HCT116 (cell line): ENCODE measurements at regions not wholly inside any gene's neighbourhood (a gene's known extent, or its start where the extent isn't known, plus 50 kb on each side); places are given as distances from the start of the nearest gene placed in this dataset.

Source experiments
- ATAC-seq: fragments of 200-7000 bp; cut with Tn5 transposase; 2 replicates; pipeline ENCODE4 v1.9.1; 2020; ENCODE audit warnings: mild to moderate bottlenecking, moderate library complexity
- BruUV-seq: library from RNA; stranded (reverse); fragments of 400-500 nt; replicated peaks from 2 replicates; lab custom pipeline; 2021; lab: Mats Ljungman, UMichigan
- CTCF ChIA-PET: fragments of 300-600 bp; sonication (Branson Sonifier 250); formaldehyde crosslinking; loops from one replicate; lab custom pipeline; 2021; ENCODE audit warnings: antibody characterized with exemption; lab: Charles Lee
- POLR2A ChIA-PET: fragments of 300-600, 350-600 bp; sonication (Branson Sonifier 250); formaldehyde crosslinking; loops from one replicate; lab custom pipeline; 2021; ENCODE audit warnings: antibody characterized with exemption; lab: Charles Lee
- RAD21 ChIA-PET, 2 experiments: fragments of 300-600 bp; sonication (Branson Sonifier 250); formaldehyde crosslinking; loops; one replicate each; lab custom pipeline; 2023; ENCODE audit warnings: low total read pairs in 2 of 2; ENCODE audit not compliant: uncharacterized antibody in 2 of 2, unreplicated experiment in 2 of 2, low non-redundant PET in 1 of 2; lab: Charles Lee
- DNase-seq: peaks from one replicate; pipeline ENCODE4 v3.0.0-alpha.2; 2010; ENCODE audit warnings: low read depth, low spot score
- H2AFZ ChIP-seq: fragments of 200-600 bp; shearing (Covaris generic), sonication (generic); 2 replicates; pipeline ENCODE4 v1.6.1; 2017; ENCODE audit warnings: low read depth, mixed run types, mixed read lengths, antibody characterized with exemption, low read length; ENCODE audit not compliant: poor library complexity, severe bottlenecking
- H3K27ac ChIP-seq: 2 replicates; pipeline ENCODE4 v1.5.1; 2012; ENCODE audit warnings: low read depth, low read length
- H3K27me3 ChIP-seq: fragments of 200-600 bp; sonication (generic); 2 replicates; pipeline ENCODE4 v1.6.1; 2016; ENCODE audit warnings: mixed run types, low read length, mixed read lengths; ENCODE audit not compliant: insufficient read depth
- H3K36me3 ChIP-seq, 2 experiments: fragments of 200-500 bp in 1 of 2; fragments of 200-600 bp in 1 of 2; sonication (Bioruptor generic) in 1 of 2; sonication (generic) in 1 of 2; 2 replicates each; pipeline versions ENCODE4 v1.5.1 to v1.6.1; 2014 to 2016; ENCODE audit warnings: low read length in 2 of 2, inconsistent platforms in 1 of 2, mixed read lengths in 1 of 2, mixed run types in 1 of 2; ENCODE audit not compliant: insufficient read depth in 2 of 2, control insufficient read depth in 1 of 2
- H3K4me1 ChIP-seq, 2 experiments: fragments of 200-600 bp in 1 of 2; sonication (generic) in 1 of 2; 2 replicates each; pipeline versions ENCODE4 v1.5.1 to v1.6.1; 2012 to 2017; ENCODE audit warnings: low read length in 2 of 2, inconsistent platforms in 1 of 2, mild to moderate bottlenecking in 1 of 2, mixed read lengths in 1 of 2, mixed run types in 1 of 2, moderate library complexity in 1 of 2; ENCODE audit not compliant: insufficient read depth in 2 of 2, control insufficient read depth in 1 of 2
- H3K4me2 ChIP-seq: fragments of 200-600 bp; sonication (generic); 2 replicates; pipeline ENCODE4 v1.6.1; 2017; ENCODE audit warnings: mixed run types, low read length, mixed read lengths
- H3K4me3 ChIP-seq, 2 experiments: fragments of 200-600 bp in 1 of 2; sonication (generic) in 1 of 2; replicated peaks in 1 of 2; 2 replicates each; pipeline ENCODE4 v1.5.1; 2011 to 2016; ENCODE audit warnings: low read length in 2 of 2, control low read depth in 1 of 2, low read depth in 1 of 2, mild to moderate bottlenecking in 1 of 2, mixed read lengths in 1 of 2, mixed run types in 1 of 2
- H3K79me2 ChIP-seq: fragments of 200-600 bp; sonication (generic); 2 replicates; pipeline ENCODE4 v1.6.1; 2017; ENCODE audit warnings: mild to moderate bottlenecking, mixed run types, low read length, moderate library complexity, mixed read lengths; ENCODE audit not compliant: insufficient read depth
- H3K9ac ChIP-seq: fragments of 200-600 bp; sonication (generic); 2 replicates; pipeline ENCODE4 v1.6.1; 2016; ENCODE audit warnings: low read length, mixed read lengths
- H3K9me2 ChIP-seq: fragments of 200-600 bp; sonication (generic), shearing (Covaris generic); 2 replicates; pipeline ENCODE4 v1.6.1; 2017; ENCODE audit warnings: mixed run types, mild to moderate bottlenecking, moderate library complexity; ENCODE audit not compliant: insufficient read depth
- H3K9me3 ChIP-seq, 2 experiments: fragments of 200-500 bp in 1 of 2; fragments of 200-600 bp in 1 of 2; sonication (Bioruptor generic) in 1 of 2; sonication (generic) in 1 of 2; 2 replicates each; pipeline ENCODE4 v1.6.1; 2014 to 2017; ENCODE audit warnings: low read length in 2 of 2, mixed read lengths in 2 of 2, inconsistent platforms in 1 of 2, low read depth in 1 of 2, mild to moderate bottlenecking in 1 of 2, mixed run types in 1 of 2, moderate library complexity in 1 of 2; ENCODE audit not compliant: control insufficient read depth in 1 of 2, insufficient read depth in 1 of 2
- H4K20me1 ChIP-seq: fragments of 200-600 bp; sonication (generic), shearing (Covaris generic); 2 replicates; pipeline ENCODE4 v1.6.1; 2017; ENCODE audit warnings: mixed run types, mild to moderate bottlenecking, moderate library complexity; ENCODE audit not compliant: insufficient read depth
- CBX3 ChIP-seq: IDR thresholded peaks from 2 replicates; pipeline ENCODE4 v1.6.1; 2012; ENCODE audit warnings: low read depth
- CEBPB ChIP-seq: IDR thresholded peaks from 2 replicates; pipeline ENCODE4 v1.6.1; 2012; ENCODE audit warnings: low read depth
- ELF1 ChIP-seq: IDR thresholded peaks from 2 replicates; pipeline ENCODE4 v1.6.1; 2012; ENCODE audit warnings: low read depth, borderline replicate concordance
- EZH2 ChIP-seq: fragments of 200-600 bp; sonication (generic); IDR thresholded peaks from 2 replicates; pipeline ENCODE4 v1.6.1; 2017; ENCODE audit warnings: antibody characterized with exemption, mixed run types
- EZH2phosphoT487 ChIP-seq: fragments of 200-600 bp; IDR thresholded peaks from 2 replicates; pipeline ENCODE4 v1.6.1; 2018; ENCODE audit warnings: antibody characterized with exemption, borderline replicate concordance
- FOSL1 ChIP-seq: IDR thresholded peaks from 2 replicates; pipeline ENCODE4 v1.6.1; 2012; ENCODE audit warnings: low read depth
- JUND ChIP-seq: IDR thresholded peaks from 2 replicates; pipeline ENCODE4 v1.6.1; 2012
- POLR2A ChIP-seq: IDR thresholded peaks from 2 replicates; pipeline ENCODE4 v1.7.0; 2011; ENCODE audit warnings: borderline replicate concordance; ENCODE audit not compliant: insufficient read depth, insufficient read length; ENCODE audit errors: extremely low read depth
- POLR2AphosphoS5 ChIP-seq: IDR thresholded peaks from 2 replicates; pipeline ENCODE4 v1.6.1; 2011; ENCODE audit warnings: mild to moderate bottlenecking, low read depth, low read length, moderate library complexity
- RAD21 ChIP-seq: IDR thresholded peaks from 2 replicates; pipeline ENCODE4 v1.6.1; 2012; ENCODE audit warnings: low read depth, mild to moderate bottlenecking
- SIN3A ChIP-seq: IDR thresholded peaks from 2 replicates; pipeline ENCODE4 v1.6.1; 2012; ENCODE audit warnings: low read depth
- SRF ChIP-seq: IDR thresholded peaks from 2 replicates; pipeline ENCODE4 v1.6.1; 2012; ENCODE audit warnings: low read depth
- TCF7L2 ChIP-seq: IDR thresholded peaks from 2 replicates; pipeline ENCODE4 v1.7.0; 2011; ENCODE audit warnings: borderline replicate concordance, inconsistent platforms; ENCODE audit not compliant: insufficient read depth, insufficient read length; ENCODE audit errors: extremely low read depth
- ZFX ChIP-seq: fragments of 450-650 bp; IDR thresholded peaks from 2 replicates; pipeline ENCODE4 v1.6.1; 2017
- ZNF274 ChIP-seq: fragments of 200-500 bp; sonication (Bioruptor generic); IDR thresholded peaks from 2 replicates; pipeline ENCODE4 v1.6.1; 2014; ENCODE audit warnings: mild to moderate bottlenecking, low read depth, low read length, inconsistent platforms
- intact Hi-C: fragments of 100-400 bp; cut with micrococcal nuclease; formaldehyde crosslinking; loops from 2 replicates; pipeline ENCODE4 v1.10.0; 2022
- TF ChIP-seq, protein P1 (sequence below): IDR thresholded peaks from 2 replicates; pipeline ENCODE4 v1.6.1; 2012
- TF ChIP-seq, protein P2 (sequence below): IDR thresholded peaks from 2 replicates; pipeline ENCODE4 v1.6.1; 2011; ENCODE audit warnings: mild to moderate bottlenecking, low read length, moderate library complexity; ENCODE audit not compliant: insufficient replicate concordance; ENCODE audit errors: extremely low read depth
- TF ChIP-seq, protein P3 (sequence below), 3 experiments: fragments of 200-600 bp in 1 of 3; sonication (generic) in 1 of 3; IDR thresholded peaks in 2 of 3; conservative IDR thresholded peaks in 1 of 3; 2 replicates each; pipeline ENCODE4 v1.5.1; 2012 to 2017; ENCODE audit warnings: low read depth in 2 of 3, low read length in 2 of 3, antibody characterized with exemption in 1 of 3, borderline replicate concordance in 1 of 3, control low read depth in 1 of 3, mild to moderate bottlenecking in 1 of 3, mixed read lengths in 1 of 3, mixed run types in 1 of 3, moderate library complexity in 1 of 3; ENCODE audit not compliant: insufficient read depth in 1 of 3

- ChIA-PET CTCF (no interaction called here), POLR2A (no interaction called here), RAD21 (no interaction called here)
- no peaks in the 10 kb centered on the region for H3K36me3 ChIP-seq
- DNase-seq (no peak), ATAC-seq (no peak)
- H2AFZ ChIP-seq = no peak overlapping the region
- H3K4me3 ChIP-seq = no peak overlapping the region
- H3K9ac ChIP-seq = no peak overlapping the region
- no peaks in the 10 kb centered on the region for H3K79me2 ChIP-seq
- no peaks in the 10 kb centered on the region for H3K9me2 ChIP-seq
- H4K20me1 ChIP-seq = no peaks in the 10 kb centered on the region
- BruUV-seq = no TSS peak
- H3K27me3 ChIP-seq = no peaks in the 10 kb centered on the region
- H3K9me3 ChIP-seq = no peaks in the 10 kb centered on the region
- peaks cover 10 to 29% of the 10 kb centered on the region in 2 experiments for H3K4me1 ChIP-seq
- intact Hi-C loops = loop anchor here (10.0 kb wide), 1 partner anchor 94 kb away; the partner anchor contains the start of gene INHBB
- no peak overlapping the region for H3K4me2 ChIP-seq
- H3K27ac ChIP-seq = no peak overlapping the region
- TF ChIP-seq FOSL1 = no peak
- TF ChIP-seq POLR2A = no peak
- no peak for TF ChIP-seq ZNF274
- TF ChIP-seq ELF1 = no peak
- TF ChIP-seq, protein P1, sequence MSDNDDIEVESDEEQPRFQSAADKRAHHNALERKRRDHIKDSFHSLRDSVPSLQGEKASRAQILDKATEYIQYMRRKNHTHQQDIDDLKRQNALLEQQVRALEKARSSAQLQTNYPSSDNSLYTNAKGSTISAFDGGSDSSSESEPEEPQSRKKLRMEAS = no peak
- TF ChIP-seq JUND = no peak
- TF ChIP-seq SRF = no peak
- TF ChIP-seq EZH2phosphoT487 = no peak
- no peak for TF ChIP-seq CEBPB
- TF ChIP-seq, protein P2, sequence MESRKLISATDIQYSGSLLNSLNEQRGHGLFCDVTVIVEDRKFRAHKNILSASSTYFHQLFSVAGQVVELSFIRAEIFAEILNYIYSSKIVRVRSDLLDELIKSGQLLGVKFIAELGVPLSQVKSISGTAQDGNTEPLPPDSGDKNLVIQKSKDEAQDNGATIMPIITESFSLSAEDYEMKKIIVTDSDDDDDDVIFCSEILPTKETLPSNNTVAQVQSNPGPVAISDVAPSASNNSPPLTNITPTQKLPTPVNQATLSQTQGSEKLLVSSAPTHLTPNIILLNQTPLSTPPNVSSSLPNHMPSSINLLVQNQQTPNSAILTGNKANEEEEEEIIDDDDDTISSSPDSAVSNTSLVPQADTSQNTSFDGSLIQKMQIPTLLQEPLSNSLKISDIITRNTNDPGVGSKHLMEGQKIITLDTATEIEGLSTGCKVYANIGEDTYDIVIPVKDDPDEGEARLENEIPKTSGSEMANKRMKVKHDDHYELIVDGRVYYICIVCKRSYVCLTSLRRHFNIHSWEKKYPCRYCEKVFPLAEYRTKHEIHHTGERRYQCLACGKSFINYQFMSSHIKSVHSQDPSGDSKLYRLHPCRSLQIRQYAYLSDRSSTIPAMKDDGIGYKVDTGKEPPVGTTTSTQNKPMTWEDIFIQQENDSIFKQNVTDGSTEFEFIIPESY = no peak
- TF ChIP-seq, protein P3, sequence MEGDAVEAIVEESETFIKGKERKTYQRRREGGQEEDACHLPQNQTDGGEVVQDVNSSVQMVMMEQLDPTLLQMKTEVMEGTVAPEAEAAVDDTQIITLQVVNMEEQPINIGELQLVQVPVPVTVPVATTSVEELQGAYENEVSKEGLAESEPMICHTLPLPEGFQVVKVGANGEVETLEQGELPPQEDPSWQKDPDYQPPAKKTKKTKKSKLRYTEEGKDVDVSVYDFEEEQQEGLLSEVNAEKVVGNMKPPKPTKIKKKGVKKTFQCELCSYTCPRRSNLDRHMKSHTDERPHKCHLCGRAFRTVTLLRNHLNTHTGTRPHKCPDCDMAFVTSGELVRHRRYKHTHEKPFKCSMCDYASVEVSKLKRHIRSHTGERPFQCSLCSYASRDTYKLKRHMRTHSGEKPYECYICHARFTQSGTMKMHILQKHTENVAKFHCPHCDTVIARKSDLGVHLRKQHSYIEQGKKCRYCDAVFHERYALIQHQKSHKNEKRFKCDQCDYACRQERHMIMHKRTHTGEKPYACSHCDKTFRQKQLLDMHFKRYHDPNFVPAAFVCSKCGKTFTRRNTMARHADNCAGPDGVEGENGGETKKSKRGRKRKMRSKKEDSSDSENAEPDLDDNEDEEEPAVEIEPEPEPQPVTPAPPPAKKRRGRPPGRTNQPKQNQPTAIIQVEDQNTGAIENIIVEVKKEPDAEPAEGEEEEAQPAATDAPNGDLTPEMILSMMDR (IDR thresholded peaks at IDR 0.05 in 2 of 3, conservative IDR thresholded peaks at IDR 0.05 in 1 of 3; ENCODE audit: borderline replicate concordance in 1 of 3, insufficient read depth in 1 of 3, low read depth in 2 of 3, low read length in 2 of 3) = no peak
- no peak for TF ChIP-seq CBX3
- no peak for TF ChIP-seq ZFX
- TF ChIP-seq TCF7L2 = no peak
- TF ChIP-seq EZH2 = no peak
- no peak for TF ChIP-seq SIN3A
- TF ChIP-seq RAD21 = no peak
- TF ChIP-seq POLR2AphosphoS5 = no peak
These were observed 93.1 kb downstream of the INHBB start for GRCh38 chr2:120439067-120439368.
